Panc1 (cell line): ENCODE measurements at regions not wholly inside any gene's neighbourhood (a gene's known extent, or its start where the extent isn't known, plus 50 kb on each side); places are given as distances from the start of the nearest gene placed in this dataset.

Experiments
- ATAC-seq: fragments of 200-7000 bp; cut with Tn5 transposase; 2 replicates; pipeline ENCODE4 v1.9.1; 2020; ENCODE audit warnings: mild to moderate bottlenecking, moderate library complexity
- BruUV-seq: library from RNA; stranded (reverse); fragments of 400-500 nt; replicated peaks from 2 replicates; lab custom pipeline; 2021; lab: Mats Ljungman, UMichigan
- CTCF ChIA-PET: fragments of 300-600 bp; sonication (Branson Sonifier 250); formaldehyde crosslinking; loops from one replicate; lab custom pipeline; 2022; ENCODE audit warnings: antibody characterized with exemption; lab: Charles Lee
- POLR2A ChIA-PET: fragments of 300-600 bp; sonication (Branson Sonifier 250); formaldehyde crosslinking; loops from one replicate; lab custom pipeline; 2022; ENCODE audit warnings: antibody characterized with exemption; lab: Charles Lee
- DNase-seq: peaks from one replicate; pipeline ENCODE4 v3.0.0-alpha.2; 2010; ENCODE audit warnings: low read depth, low spot score
- H3K27ac ChIP-seq: 2 replicates; pipeline ENCODE4 v1.5.1; 2011; ENCODE audit warnings: mild to moderate bottlenecking, low read length, inconsistent platforms
- H3K27me3 ChIP-seq: fragments of 200-500 bp; sonication (Bioruptor generic); 2 replicates; pipeline ENCODE4 v1.6.0; 2014; ENCODE audit warnings: low read length, inconsistent platforms; ENCODE audit not compliant: control insufficient read depth, insufficient read depth
- H3K36me3 ChIP-seq: fragments of 200-500 bp; sonication (Bioruptor generic); 2 replicates; pipeline ENCODE4 v1.5.1; 2014; ENCODE audit warnings: inconsistent platforms, mild to moderate bottlenecking, low read length, moderate library complexity; ENCODE audit not compliant: control insufficient read depth, insufficient read depth
- H3K4me1 ChIP-seq: 2 replicates; pipeline ENCODE4 v1.5.1; 2011; ENCODE audit warnings: inconsistent platforms, mild to moderate bottlenecking, low read length, moderate library complexity; ENCODE audit not compliant: control insufficient read depth, insufficient read depth
- H3K4me3 ChIP-seq, 2 experiments: 2 replicates each; pipeline ENCODE4 v1.5.1; 2011 to 2012; ENCODE audit warnings: low read depth in 2 of 2, low read length in 2 of 2, mild to moderate bottlenecking in 2 of 2, inconsistent platforms in 1 of 2, moderate library complexity in 1 of 2
- H3K9me3 ChIP-seq: fragments of 200-500 bp; sonication (Bioruptor generic); 2 replicates; pipeline ENCODE4 v1.5.1; 2014; ENCODE audit warnings: low read depth, mild to moderate bottlenecking, inconsistent platforms, low read length, moderate library complexity; ENCODE audit not compliant: control insufficient read depth, insufficient read depth
- CTCF ChIP-seq: fragments of 450-650 bp; IDR thresholded peaks from 2 replicates; pipeline ENCODE4 v1.5.1; 2017; ENCODE audit warnings: mild to moderate bottlenecking
- POLR2AphosphoS5 ChIP-seq: IDR thresholded peaks from 2 replicates; pipeline ENCODE4 v1.6.1; 2012; ENCODE audit warnings: mild to moderate bottlenecking, low read depth, low read length, moderate library complexity
- SIN3A ChIP-seq: IDR thresholded peaks from 2 replicates; pipeline ENCODE4 v1.6.1; 2012; ENCODE audit warnings: low read depth, mild to moderate bottlenecking, low read length, moderate library complexity, borderline replicate concordance; ENCODE audit not compliant: insufficient read depth
- TCF7L2 ChIP-seq: IDR thresholded peaks from 2 replicates; pipeline ENCODE4 v1.6.1; 2011; ENCODE audit warnings: mild to moderate bottlenecking, low read depth, low read length, inconsistent platforms
- in situ Hi-C: cut with HindIII; loops from 2 replicates; pipeline ENCODE4 v1.10.0; 2016; ENCODE audit warnings: low sequenced_read_pairs, low pct_unique_long_range_greater_than_20kb
- intact Hi-C: fragments of 100-400 bp; cut with micrococcal nuclease; formaldehyde crosslinking; loops from one replicate; pipeline ENCODE4 v1.10.0; 2022; ENCODE audit not compliant: unreplicated experiment
- TF ChIP-seq, protein P1 (sequence below), 2 experiments: IDR thresholded peaks; 2 replicates each; pipeline ENCODE4 v1.6.1; 2011 to 2012; ENCODE audit warnings: low read depth in 2 of 2, control low read depth in 1 of 2, low read length in 1 of 2, mild to moderate bottlenecking in 1 of 2, moderate library complexity in 1 of 2; ENCODE audit not compliant: insufficient read depth in 1 of 2

DNA sequence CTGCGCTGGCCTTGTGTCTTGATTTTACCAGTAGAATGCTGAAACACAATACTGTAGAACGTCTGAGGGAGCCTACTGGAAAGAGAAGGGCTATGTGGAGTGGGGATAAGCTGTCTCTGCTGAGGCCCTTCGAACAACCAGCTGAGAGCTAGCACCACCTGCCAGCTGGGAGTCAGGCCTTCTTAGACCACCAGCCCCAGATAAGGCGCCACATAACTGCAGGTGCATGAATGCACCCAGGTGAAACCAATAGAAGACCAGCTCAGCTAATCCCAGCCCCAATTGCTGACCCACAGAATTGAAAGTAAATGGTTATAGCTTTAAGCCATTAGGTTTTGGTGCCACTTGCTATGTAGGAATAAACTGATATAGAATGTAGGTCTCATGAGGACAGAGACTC lies 438.4 kb downstream of the ADRA2A start:
- in situ Hi-C loops (no loop called here), intact Hi-C loops (no loop called here)
- TF ChIP-seq CTCF (no peak), TCF7L2 (no peak), SIN3A (no peak), POLR2AphosphoS5 (no peak)
- TF ChIP-seq, protein P1, sequence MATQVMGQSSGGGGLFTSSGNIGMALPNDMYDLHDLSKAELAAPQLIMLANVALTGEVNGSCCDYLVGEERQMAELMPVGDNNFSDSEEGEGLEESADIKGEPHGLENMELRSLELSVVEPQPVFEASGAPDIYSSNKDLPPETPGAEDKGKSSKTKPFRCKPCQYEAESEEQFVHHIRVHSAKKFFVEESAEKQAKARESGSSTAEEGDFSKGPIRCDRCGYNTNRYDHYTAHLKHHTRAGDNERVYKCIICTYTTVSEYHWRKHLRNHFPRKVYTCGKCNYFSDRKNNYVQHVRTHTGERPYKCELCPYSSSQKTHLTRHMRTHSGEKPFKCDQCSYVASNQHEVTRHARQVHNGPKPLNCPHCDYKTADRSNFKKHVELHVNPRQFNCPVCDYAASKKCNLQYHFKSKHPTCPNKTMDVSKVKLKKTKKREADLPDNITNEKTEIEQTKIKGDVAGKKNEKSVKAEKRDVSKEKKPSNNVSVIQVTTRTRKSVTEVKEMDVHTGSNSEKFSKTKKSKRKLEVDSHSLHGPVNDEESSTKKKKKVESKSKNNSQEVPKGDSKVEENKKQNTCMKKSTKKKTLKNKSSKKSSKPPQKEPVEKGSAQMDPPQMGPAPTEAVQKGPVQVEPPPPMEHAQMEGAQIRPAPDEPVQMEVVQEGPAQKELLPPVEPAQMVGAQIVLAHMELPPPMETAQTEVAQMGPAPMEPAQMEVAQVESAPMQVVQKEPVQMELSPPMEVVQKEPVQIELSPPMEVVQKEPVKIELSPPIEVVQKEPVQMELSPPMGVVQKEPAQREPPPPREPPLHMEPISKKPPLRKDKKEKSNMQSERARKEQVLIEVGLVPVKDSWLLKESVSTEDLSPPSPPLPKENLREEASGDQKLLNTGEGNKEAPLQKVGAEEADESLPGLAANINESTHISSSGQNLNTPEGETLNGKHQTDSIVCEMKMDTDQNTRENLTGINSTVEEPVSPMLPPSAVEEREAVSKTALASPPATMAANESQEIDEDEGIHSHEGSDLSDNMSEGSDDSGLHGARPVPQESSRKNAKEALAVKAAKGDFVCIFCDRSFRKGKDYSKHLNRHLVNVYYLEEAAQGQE (IDR thresholded peaks at IDR 0.05; ENCODE audit: insufficient read depth in 1 of 2, low read depth in 2 of 2, low read length in 1 of 2), result no peak
- CTCF ChIA-PET, result no interaction called here
- no peaks in the 10 kb centered on the region for H3K36me3 ChIP-seq
- no peak for ATAC-seq
- H3K9me3 ChIP-seq, result no peaks in the 10 kb centered on the region
- no peaks in the 10 kb centered on the region for H3K27me3 ChIP-seq
- POLR2A ChIA-PET, result interaction anchor here (0.6 kb wide), 1 partner anchor 1444 kb away, joined by 4 read pairs; no protein-coding TSS in a partner anchor
- no peak overlapping the region for H3K4me3 ChIP-seq
- no peaks in the 10 kb centered on the region for H3K4me1 ChIP-seq
- H3K27ac ChIP-seq, result no peak overlapping the region
- no peak for DNase-seq
- BruUV-seq, result no TSS peak

- Histone ChIP-seq H3K27me3 (no peaks in the 10 kb centered on the region), H3K9me3 (no peaks in the 10 kb centered on the region), H3K27ac (no peak overlapping the region), H3K4me3 (no peak overlapping the region), H3K4me1 (no peaks in the 10 kb centered on the region), H3K36me3 (no peaks in the 10 kb centered on the region)
- CTCF ChIA-PET, result no interaction called here
- ATAC-seq (no peak), DNase-seq (no peak)
- in situ Hi-C loops (no loop called here), intact Hi-C loops (no loop called here)
- no TSS peak for BruUV-seq
- POLR2A ChIA-PET, result interaction anchor here (0.6 kb wide), 1 partner anchor 1443 kb away, joined by 4 read pairs; no protein-coding TSS in a partner anchor
- TF ChIP-seq TCF7L2, result no peak
- no peak for TF ChIP-seq CTCF
- no peak for TF ChIP-seq POLR2AphosphoS5
- no peak for TF ChIP-seq SIN3A
- TF ChIP-seq, protein P1 (IDR thresholded peaks at IDR 0.05; ENCODE audit: insufficient read depth in 1 of 2, low read depth in 2 of 2, low read length in 1 of 2), result no peak
These were observed 438.9 kb downstream of the ADRA2A start for GRCh38 chr10:111515706-111516105.
